HG03575 (cell line): ENCODE measurements at regions not wholly inside any gene's neighbourhood (a gene's known extent, or its start where the extent isn't known, plus 50 kb on each side); places are given as distances from the start of the nearest gene placed in this dataset.
"Not testable (repeated sequence)": the region's sequence is repeated elsewhere in the genome, so short reads cannot be mapped to it uniquely, and the experiment has no call there.

Experiments
- ATAC-seq: cut with Tn5 transposase; IDR thresholded peaks from one replicate; pipeline ENCODE4 v1.9.1; 2021; ENCODE audit not compliant: unreplicated experiment, insufficient number of reproducible peaks, low FRiP score; ENCODE audit errors: extremely low read depth

- ATAC-seq, result no peak
Observed at GRCh38 chr9:82829818-82830217, 233.1 kb downstream of the RASEF start.

- no peak for ATAC-seq
Observed at GRCh38 chr9:82865524-82865923, 197.4 kb downstream of the RASEF start.

GRCh38 chr9:82880336-82881050 is 182.4 kb downstream of the RASEF start:
- ATAC-seq, result no peak

- ATAC-seq, result no peak
Observed at GRCh38 chr9:82882138-82882537, 180.8 kb downstream of the RASEF start.

GRCh38 chr9:82882748-82883147 is 180.2 kb downstream of the RASEF start:
- no peak for ATAC-seq

GRCh38 chr9:82883436-82883835 is 179.5 kb downstream of the RASEF start:
- no peak for ATAC-seq

GRCh38 chr9:82883974-82884373 is 179.0 kb downstream of the RASEF start:
- not testable (repeated sequence) for ATAC-seq

GRCh38 chr9:82890401-82890800 is 172.5 kb downstream of the RASEF start:
- no peak for ATAC-seq

- no peak for ATAC-seq
Observed at GRCh38 chr9:82890865-82891264, 172.1 kb downstream of the RASEF start.

- no peak for ATAC-seq
Observed at GRCh38 chr9:82891321-82891720, 171.6 kb downstream of the RASEF start.

GRCh38 chr9:82893549-82893948 is 169.4 kb downstream of the RASEF start:
- ATAC-seq, result no peak

- ATAC-seq, result no peak
Observed at GRCh38 chr9:82894548-82894947, 168.4 kb downstream of the RASEF start.

- ATAC-seq, result no peak
Observed at GRCh38 chr9:82894961-82895821, 167.8 kb downstream of the RASEF start.

GRCh38 chr9:82895822-82896110 is 167.2 kb downstream of the RASEF start:
- ATAC-seq, result no peak

- ATAC-seq, result no peak
Observed at GRCh38 chr9:82903503-82903902, 159.4 kb downstream of the RASEF start.

- ATAC-seq, result no peak
Observed at GRCh38 chr9:82911996-82912395, 150.9 kb downstream of the RASEF start.

GRCh38 chr9:82912645-82913044 is 150.3 kb downstream of the RASEF start:
- ATAC-seq, result no peak

- not testable (repeated sequence) for ATAC-seq
Observed at GRCh38 chr9:82916238-82916637, 146.7 kb downstream of the RASEF start.

- no peak for ATAC-seq
Observed at GRCh38 chr9:82920154-82920553, 142.8 kb downstream of the RASEF start.

- no peak for ATAC-seq
Observed at GRCh38 chr9:82922686-82923085, 140.3 kb downstream of the RASEF start.
